AG10803 (cell line): ENCODE measurements at regions not wholly inside any gene's neighbourhood (a gene's known extent, or its start where the extent isn't known, plus 50 kb on each side); places are given as distances from the start of the nearest gene placed in this dataset.
"Not testable (repeated sequence)": the region's sequence is repeated elsewhere in the genome, so short reads cannot be mapped to it uniquely, and the experiment has no call there.

Source experiments
- DNase-seq: peaks from one replicate; pipeline ENCODE4 v3.0.0; 2010; ENCODE audit warnings: low read depth
- H3K4me3 ChIP-seq: 2 replicates; pipeline ENCODE4 v1.5.1; 2011; ENCODE audit warnings: mild to moderate bottlenecking, low read length, control low read depth
- CTCF ChIP-seq: conservative IDR thresholded peaks from 2 replicates; pipeline ENCODE4 v1.5.1; 2011; ENCODE audit warnings: mild to moderate bottlenecking, low read length, control low read depth, inconsistent platforms

GRCh38 chr2:4980995-4981394 lies 711.2 kb upstream of the SOX11 start:
- no peak for DNase-seq
- TF ChIP-seq CTCF: no peak
- no peak overlapping the region for H3K4me3 ChIP-seq

DNA sequence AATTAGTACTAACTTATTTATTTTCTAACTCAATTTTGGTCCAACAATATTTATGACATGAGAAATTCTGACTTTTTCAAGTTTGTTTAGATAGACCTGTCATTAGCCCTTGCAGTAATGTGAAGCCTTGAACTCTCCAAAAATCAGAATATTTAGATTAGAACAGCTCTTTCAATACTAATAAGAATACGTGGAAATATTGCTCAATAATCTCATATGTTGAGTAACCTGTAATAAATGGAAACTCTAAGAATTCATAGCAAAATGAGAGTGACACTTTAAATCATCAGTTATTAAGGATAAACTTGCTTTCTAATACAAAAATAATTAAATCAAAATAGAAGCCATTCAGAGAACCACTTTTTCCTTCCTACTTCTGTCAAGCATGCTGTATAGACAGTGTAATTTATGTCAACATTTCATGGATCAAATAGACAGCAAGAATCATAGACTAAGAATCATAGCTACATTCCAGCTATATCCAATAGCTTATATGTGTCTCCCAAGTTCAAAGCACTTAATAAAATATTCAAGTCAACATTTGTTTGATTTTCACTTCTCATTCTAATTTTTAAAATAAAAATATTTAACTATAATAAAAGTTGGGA lies 710.3 kb upstream of the SOX11 start:
- TF ChIP-seq CTCF: no peak
- H3K4me3 ChIP-seq: no peak overlapping the region
- DNase-seq: no peak

- DNase-seq, H3K4me3 ChIP-seq: not testable (repeated sequence)
These were observed 703.7 kb upstream of the SOX11 start for GRCh38 chr2:4988444-4988843.

DNA sequence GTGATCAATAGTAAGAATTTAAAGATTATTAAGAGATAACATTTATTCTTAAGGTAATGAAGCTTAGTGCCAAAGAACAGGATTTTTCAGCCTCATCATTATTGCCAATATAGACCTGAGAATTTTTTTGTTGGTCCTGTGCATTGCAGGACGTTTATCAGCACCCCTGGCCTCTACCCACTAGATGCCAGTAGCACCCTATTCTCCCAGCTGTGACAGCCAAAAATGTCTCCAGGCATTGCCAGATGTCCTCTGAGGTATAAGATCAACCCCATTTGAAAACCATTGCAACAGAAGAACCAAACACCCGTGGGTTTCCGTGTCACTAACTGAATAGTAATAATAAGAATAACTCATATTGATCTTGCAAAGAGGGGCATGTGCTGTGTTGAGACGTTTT lies 700.0 kb upstream of the SOX11 start:
- no peak for TF ChIP-seq CTCF
- DNase-seq: no peak

GRCh38 chr2:4995466-4995865 lies 696.7 kb upstream of the SOX11 start:
- no peak for DNase-seq
- H3K4me3 ChIP-seq: no peak overlapping the region
- TF ChIP-seq CTCF: no peak

More for the DNA sequence above, 700.0 kb upstream of the SOX11 start:
- H3K4me3 ChIP-seq: no peak overlapping the region

DNA sequence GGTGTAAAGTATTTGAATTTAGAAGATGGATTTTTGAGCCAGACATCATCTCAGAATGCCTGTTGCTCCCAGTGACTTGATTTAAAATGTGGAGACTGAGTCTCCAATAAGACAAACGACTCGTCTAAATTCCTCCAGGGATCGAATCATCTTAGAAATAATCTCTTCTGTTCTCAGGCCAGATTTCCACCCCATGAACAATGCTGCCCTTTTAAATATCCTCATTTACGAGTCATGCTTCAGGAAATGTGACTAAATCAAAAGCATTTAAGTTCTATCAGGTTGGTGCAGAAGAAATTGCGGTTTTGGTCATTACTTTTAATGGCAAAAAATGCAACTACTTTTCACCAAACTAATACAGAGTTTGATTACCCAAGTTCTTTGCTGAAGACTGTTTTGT lies 684.6 kb upstream of the SOX11 start:
- no peak for DNase-seq

DNA sequence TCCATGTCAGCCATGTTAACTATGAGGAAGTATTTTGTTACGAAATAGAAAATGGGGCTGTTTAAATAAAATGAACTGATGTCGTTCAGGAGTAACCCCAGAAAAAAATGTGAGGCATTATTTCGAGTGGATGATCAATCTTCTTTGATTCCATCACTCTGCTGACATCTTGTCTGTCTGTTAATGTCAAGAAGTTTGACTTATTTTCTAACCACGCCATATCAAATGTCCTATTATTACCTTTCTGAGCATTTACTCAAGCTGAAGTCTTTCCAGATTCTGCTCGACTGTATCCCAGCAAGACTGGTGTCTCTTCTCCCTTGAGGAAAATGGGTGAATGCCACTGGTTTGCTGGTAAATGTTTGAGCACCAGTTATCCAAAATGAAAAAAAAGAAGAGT lies 672.9 kb upstream of the SOX11 start:
- H3K4me3 ChIP-seq: no peak overlapping the region
- no peak for DNase-seq
- no peak for TF ChIP-seq CTCF

More for the DNA sequence above, 684.6 kb upstream of the SOX11 start:
- no peak for TF ChIP-seq CTCF
- no peak overlapping the region for H3K4me3 ChIP-seq
